WTC11 (cell line): ENCODE measurements at regions not wholly inside any gene's neighbourhood (a gene's known extent, or its start where the extent isn't known, plus 50 kb on each side); places are given as distances from the start of the nearest gene placed in this dataset.

Experiments used
- ATAC-seq: fragments of 200-7000 bp; cut with Tn5 transposase; 2 replicates; pipeline ENCODE4 v1.10.0; 2021; ENCODE audit warnings: mild to moderate bottlenecking, moderate library complexity
- CTCF ChIA-PET: fragments of 300-600 bp; sonication (Branson Sonifier 250); formaldehyde crosslinking; loops from one replicate; lab custom pipeline; 2021; ENCODE audit warnings: antibody characterized with exemption; lab: Charles Lee
- POLR2A ChIA-PET: fragments of 350-600 bp; sonication (Branson Sonifier 250); formaldehyde crosslinking; loops from one replicate; lab custom pipeline; 2021; ENCODE audit warnings: antibody characterized with exemption; lab: Charles Lee
- DNase-seq: peaks from one replicate; pipeline ENCODE4 v3.0.0; 2021; ENCODE audit warnings: low spot score
- H3K27ac Mint-ChIP-seq: 2 replicates; pipeline ENCODE4 v1.8.0; 2021; ENCODE audit warnings: mixed read lengths
- H3K27me3 Mint-ChIP-seq: 2 replicates; pipeline ENCODE4 v1.8.0; 2021; ENCODE audit warnings: low read depth, mild to moderate bottlenecking, moderate library complexity, mixed read lengths
- H3K36me3 Mint-ChIP-seq: 2 replicates; pipeline ENCODE4 v1.8.0; 2021; ENCODE audit warnings: mixed read lengths
- H3K4me1 Mint-ChIP-seq: 2 replicates; pipeline ENCODE4 v1.8.0; 2022; ENCODE audit warnings: mixed read lengths
- H3K4me3 Mint-ChIP-seq: 2 replicates; pipeline ENCODE4 v1.8.0; 2021; ENCODE audit warnings: mild to moderate bottlenecking, moderate library complexity, mixed read lengths
- H3K9me3 Mint-ChIP-seq: 2 replicates; pipeline ENCODE4 v1.8.0; 2021; ENCODE audit warnings: mixed read lengths
- ARID4B ChIP-seq: sonication (generic); formaldehyde crosslinking; IDR thresholded peaks from 2 replicates; pipeline ENCODE4 v1.8.0; 2023; ENCODE audit warnings: missing genetic modification reagents, mild to moderate bottlenecking, borderline replicate concordance
- CREB1 ChIP-seq: sonication (generic); formaldehyde crosslinking; IDR thresholded peaks from 2 replicates; pipeline ENCODE4 v1.8.0; 2023; ENCODE audit warnings: mild to moderate bottlenecking, missing genetic modification reagents
- CREM ChIP-seq: sonication (generic); formaldehyde crosslinking; IDR thresholded peaks from 2 replicates; pipeline ENCODE4 v1.8.1; 2022; ENCODE audit warnings: mild to moderate bottlenecking, missing genetic modification reagents, moderate library complexity
- FOXJ3 ChIP-seq: sonication (generic); formaldehyde crosslinking; IDR thresholded peaks from 2 replicates; pipeline ENCODE4 v1.9.0; 2021; ENCODE audit warnings: missing genetic modification reagents, mild to moderate bottlenecking, borderline replicate concordance
- HMGA2 ChIP-seq: fragments of 250-450 bp; sonication (Bioruptor Pico); IDR thresholded peaks from 2 replicates; pipeline ENCODE4 v1.4.0; 2021; ENCODE audit warnings: mild to moderate bottlenecking, moderate library complexity
- MXD4 ChIP-seq: fragments of 250-450 bp; sonication (Bioruptor Pico); IDR thresholded peaks from 2 replicates; pipeline ENCODE4 v1.8.0; 2021; ENCODE audit warnings: mild to moderate bottlenecking, moderate library complexity, borderline replicate concordance
- PRRX2 ChIP-seq: fragments of 250-450 bp; sonication (Bioruptor Pico); IDR thresholded peaks from 2 replicates; pipeline ENCODE4 v1.8.0; 2021; ENCODE audit warnings: mild to moderate bottlenecking
- RELA ChIP-seq: sonication (generic); formaldehyde crosslinking; IDR thresholded peaks from 2 replicates; pipeline ENCODE4 v1.8.1; 2022; ENCODE audit warnings: missing genetic modification reagents, mild to moderate bottlenecking, borderline replicate concordance
- USF2 ChIP-seq: sonication (generic); formaldehyde crosslinking; IDR thresholded peaks from 2 replicates; pipeline ENCODE4 v1.8.1; 2023; ENCODE audit warnings: mild to moderate bottlenecking, missing genetic modification reagents, moderate library complexity
- TF ChIP-seq, protein P1 (sequence below): sonication (generic); formaldehyde crosslinking; conservative IDR thresholded peaks from 2 replicates; pipeline ENCODE4 v1.8.1; 2022; ENCODE audit warnings: mild to moderate bottlenecking, missing genetic modification reagents
- TF ChIP-seq, protein P2 (sequence below): sonication (generic); formaldehyde crosslinking; IDR thresholded peaks from 2 replicates; pipeline ENCODE4 v1.8.0; 2022; ENCODE audit warnings: mild to moderate bottlenecking, missing genetic modification reagents
- TF ChIP-seq, protein P3 (sequence below): fragments of 250-450 bp; sonication (Bioruptor Pico); IDR thresholded peaks from 2 replicates; pipeline ENCODE4 v1.9.0; 2021; ENCODE audit warnings: mild to moderate bottlenecking

- Mint-ChIP-seq H3K27me3 (no peaks in the 10 kb centered on the region), H3K36me3 (no peaks in the 10 kb centered on the region), H3K4me1 (no peaks in the 10 kb centered on the region), H3K9me3 (peaks cover 1% of the 10 kb centered on the region; the same call in 1 of the 2 replicates), H3K27ac (no peak overlapping the region), H3K4me3 (no peak overlapping the region)
- TF ChIP-seq PRRX2 (CRISPR knock-in tag) = no peak
- TF ChIP-seq, protein P1, sequence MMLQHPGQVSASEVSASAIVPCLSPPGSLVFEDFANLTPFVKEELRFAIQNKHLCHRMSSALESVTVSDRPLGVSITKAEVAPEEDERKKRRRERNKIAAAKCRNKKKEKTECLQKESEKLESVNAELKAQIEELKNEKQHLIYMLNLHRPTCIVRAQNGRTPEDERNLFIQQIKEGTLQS (CRISPR knock-in tag) = no peak
- TF ChIP-seq FOXJ3 (CRISPR knock-in tag) = no peak
- TF ChIP-seq RELA (CRISPR knock-in tag) = no peak
- no peak for TF ChIP-seq HMGA2 (CRISPR knock-in tag)
- no peak for TF ChIP-seq USF2 (CRISPR knock-in tag)
- TF ChIP-seq, protein P2, sequence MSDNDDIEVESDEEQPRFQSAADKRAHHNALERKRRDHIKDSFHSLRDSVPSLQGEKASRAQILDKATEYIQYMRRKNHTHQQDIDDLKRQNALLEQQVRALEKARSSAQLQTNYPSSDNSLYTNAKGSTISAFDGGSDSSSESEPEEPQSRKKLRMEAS (CRISPR knock-in tag) = no peak
- ATAC-seq = no peak
- ChIA-PET POLR2A (no interaction called here), CTCF (interaction anchor here (1.1 to 3.8 kb wide), 2 partner anchors 28 to 29 kb away, joined by 5 to 21 read pairs; no protein-coding TSS in a partner anchor)
- no peak for DNase-seq
Observed at GRCh38 chr21:41640748-41641509, 125.9 kb downstream of the RIPK4 start.

GRCh38 chr21:41639766-41640165, 127.1 kb downstream of the RIPK4 start:
- CTCF ChIA-PET = interaction anchor here (1.1 kb wide), 1 partner anchor 27 kb away, joined by 5 read pairs; no protein-coding TSS in a partner anchor
- Mint-ChIP-seq H3K27ac (no peak overlapping the region), H3K9me3 (peaks cover 7% of the 10 kb centered on the region), H3K27me3 (no peaks in the 10 kb centered on the region), H3K36me3 (no peaks in the 10 kb centered on the region), H3K4me3 (no peak overlapping the region), H3K4me1 (0 out of 2 replicates have a peak, but pooled peaks cover under 1% of the 10 kb centered on the region)
- no peak for ATAC-seq
- DNase-seq = no peak
- TF ChIP-seq ARID4B (CRISPR knock-in tag) (no peak), MXD4 (no peak), CREB1 (CRISPR knock-in tag) (no peak), CREM (no peak)
- TF ChIP-seq, protein P2 (CRISPR knock-in tag) = no peak
- POLR2A ChIA-PET = no interaction called here

GRCh38 chr21:41639336-41639735, 127.5 kb downstream of the RIPK4 start:
- no peak for DNase-seq
- H3K4me1 Mint-ChIP-seq = peaks cover 5% of the 10 kb centered on the region; the same call in 1 of the 2 replicates
- peaks cover 7% of the 10 kb centered on the region for H3K9me3 Mint-ChIP-seq
- no peaks in the 10 kb centered on the region for H3K27me3 Mint-ChIP-seq
- CTCF ChIA-PET = no interaction called here
- POLR2A ChIA-PET = no interaction called here
- H3K36me3 Mint-ChIP-seq = no peaks in the 10 kb centered on the region
- ATAC-seq = no peak
- H3K4me3 Mint-ChIP-seq = no peak overlapping the region
- TF ChIP-seq, protein P3, sequence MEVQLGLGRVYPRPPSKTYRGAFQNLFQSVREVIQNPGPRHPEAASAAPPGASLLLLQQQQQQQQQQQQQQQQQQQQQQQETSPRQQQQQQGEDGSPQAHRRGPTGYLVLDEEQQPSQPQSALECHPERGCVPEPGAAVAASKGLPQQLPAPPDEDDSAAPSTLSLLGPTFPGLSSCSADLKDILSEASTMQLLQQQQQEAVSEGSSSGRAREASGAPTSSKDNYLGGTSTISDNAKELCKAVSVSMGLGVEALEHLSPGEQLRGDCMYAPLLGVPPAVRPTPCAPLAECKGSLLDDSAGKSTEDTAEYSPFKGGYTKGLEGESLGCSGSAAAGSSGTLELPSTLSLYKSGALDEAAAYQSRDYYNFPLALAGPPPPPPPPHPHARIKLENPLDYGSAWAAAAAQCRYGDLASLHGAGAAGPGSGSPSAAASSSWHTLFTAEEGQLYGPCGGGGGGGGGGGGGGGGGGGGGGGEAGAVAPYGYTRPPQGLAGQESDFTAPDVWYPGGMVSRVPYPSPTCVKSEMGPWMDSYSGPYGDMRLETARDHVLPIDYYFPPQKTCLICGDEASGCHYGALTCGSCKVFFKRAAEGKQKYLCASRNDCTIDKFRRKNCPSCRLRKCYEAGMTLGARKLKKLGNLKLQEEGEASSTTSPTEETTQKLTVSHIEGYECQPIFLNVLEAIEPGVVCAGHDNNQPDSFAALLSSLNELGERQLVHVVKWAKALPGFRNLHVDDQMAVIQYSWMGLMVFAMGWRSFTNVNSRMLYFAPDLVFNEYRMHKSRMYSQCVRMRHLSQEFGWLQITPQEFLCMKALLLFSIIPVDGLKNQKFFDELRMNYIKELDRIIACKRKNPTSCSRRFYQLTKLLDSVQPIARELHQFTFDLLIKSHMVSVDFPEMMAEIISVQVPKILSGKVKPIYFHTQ (CRISPR knock-in tag) = no peak
- no peak overlapping the region for H3K27ac Mint-ChIP-seq
